Effector CD8-positive, alpha-beta T cell (primary cell): ENCODE measurements at regions not wholly inside any gene's neighbourhood (a gene's known extent, or its start where the extent isn't known, plus 50 kb on each side); places are given as distances from the start of the nearest gene placed in this dataset.
"Not testable (repeated sequence)": the region's sequence is repeated elsewhere in the genome, so short reads cannot be mapped to it uniquely, and the experiment has no call there.

Experiments
- DNase-seq: peaks from one replicate; lab custom pipeline; 2025; lab: John Stamatoyannopoulos, UW

DNA sequence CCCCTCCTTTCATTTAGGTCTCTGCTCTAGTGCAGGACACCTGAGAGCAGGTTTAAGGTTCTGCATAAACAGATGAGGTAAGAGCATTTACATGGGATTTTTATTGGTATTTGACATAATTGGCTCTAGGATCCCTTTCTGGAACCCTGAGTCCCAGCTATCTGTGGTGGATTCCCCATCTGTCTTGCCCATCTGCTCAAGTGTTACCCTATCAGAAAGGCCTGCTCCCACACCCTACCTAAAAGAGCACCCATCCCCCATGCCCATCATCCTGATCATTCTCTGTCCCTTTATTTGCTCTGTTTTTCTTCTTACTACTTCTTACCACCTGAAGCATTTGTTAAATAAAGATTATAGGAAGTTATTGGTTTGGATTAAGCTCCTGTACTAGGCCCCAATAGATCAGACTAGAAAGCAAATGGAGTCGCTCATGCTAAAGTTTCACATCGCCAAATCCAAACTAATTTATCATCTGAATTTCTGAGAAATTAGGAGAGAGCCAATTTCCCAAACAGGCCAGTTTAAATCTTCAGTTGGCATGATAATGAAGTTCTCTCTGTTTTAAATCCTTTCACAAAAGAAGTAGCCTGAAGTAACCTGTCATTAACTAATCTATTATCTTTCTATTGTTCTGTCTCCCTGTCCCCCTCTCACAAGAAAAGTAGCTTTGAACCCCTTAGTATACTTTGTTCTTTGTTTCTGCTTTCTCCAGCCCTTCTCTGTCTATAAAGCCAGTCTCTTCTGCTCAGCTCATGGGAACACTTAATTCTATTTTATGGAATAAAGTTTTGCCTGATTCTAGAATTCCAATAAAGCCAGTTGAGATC is 178.6 kb downstream of the ZNF674 start:
- DNase-seq: no peak

DNA sequence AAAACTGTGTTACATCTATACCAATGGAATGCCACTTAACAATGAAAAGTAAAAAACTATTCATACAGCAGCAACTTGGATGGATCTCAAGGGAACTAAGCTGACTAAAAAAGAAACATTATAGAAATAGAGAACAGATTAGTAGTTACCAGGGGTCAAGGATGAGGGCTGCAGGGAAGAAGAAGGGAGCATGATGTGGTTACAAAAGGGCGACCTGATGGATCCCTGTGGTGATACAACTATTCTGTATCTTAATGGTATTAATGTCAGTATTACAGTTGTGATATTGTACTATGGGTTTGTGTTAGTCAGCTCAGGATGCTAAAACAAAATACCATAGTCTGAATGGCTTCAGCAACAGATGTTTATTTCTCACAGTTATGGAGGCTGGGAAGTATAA is 190.7 kb downstream of the ZNF674 start:
- no peak for DNase-seq

DNA sequence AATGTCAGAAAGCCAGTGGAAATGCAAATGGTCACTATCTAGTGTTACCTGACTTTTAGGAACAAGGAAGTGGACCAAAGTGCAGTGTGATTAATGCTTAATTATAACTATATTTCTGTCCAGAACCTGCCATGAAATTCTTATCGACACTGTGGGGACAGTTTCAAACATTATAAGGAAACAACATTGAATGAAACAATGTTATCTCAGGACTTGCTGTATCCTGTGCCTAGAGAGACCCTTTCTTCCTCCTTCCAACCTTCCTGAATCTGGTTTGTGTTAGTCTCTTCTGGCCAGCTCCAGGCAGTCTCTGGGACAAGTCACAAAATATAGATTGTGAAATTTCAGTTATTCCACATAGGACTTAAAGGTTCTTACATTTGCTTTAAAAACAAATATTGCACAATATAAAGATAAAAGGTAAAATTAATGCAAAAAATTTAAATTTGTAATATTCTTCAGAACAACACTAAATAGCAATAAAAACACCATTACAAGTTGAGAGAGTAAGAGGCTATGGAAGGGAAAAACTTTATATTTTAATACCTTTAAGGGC is 203.4 kb downstream of the ZNF674 start:
- DNase-seq: no peak

DNA sequence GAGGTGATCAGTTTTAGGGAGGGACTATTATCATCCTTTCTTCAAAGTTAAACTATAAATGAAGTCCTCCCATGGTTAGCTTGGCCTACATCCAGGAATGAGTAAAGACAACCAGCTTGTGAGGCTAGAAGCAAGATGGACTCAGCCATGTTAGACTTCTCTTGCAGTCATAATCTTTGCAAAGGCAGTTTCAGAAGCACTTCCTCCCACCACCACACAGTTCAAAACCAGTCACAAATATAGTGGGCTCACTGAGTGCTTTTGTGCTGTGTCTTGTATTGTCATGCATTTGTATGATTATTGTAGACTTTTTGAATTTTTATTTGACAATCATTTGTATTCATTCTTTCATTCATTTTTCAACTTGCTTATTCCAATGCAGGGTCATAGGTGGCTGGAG is 204.5 kb downstream of the ZNF674 start:
- no peak for DNase-seq

DNA sequence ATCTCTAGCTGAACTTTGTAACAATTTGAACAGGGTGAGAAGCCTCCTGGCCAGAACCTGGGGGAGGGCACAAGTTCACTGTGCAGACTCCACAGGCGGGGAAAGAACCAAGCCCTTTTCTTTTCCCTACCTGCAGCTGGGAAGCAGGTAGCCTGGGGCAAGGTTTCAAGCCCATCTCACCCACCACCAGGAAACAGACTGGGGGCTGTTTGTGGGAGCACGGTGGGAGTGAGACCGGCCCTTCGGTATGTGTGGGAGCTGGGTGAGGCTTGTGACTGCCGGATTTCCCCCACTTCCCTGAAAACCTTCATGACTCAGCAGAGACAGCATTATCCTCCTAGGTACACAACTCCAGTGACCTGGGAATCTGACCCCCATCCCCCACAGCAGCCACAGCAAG is 211.7 kb downstream of the ZNF674 start:
- no peak for DNase-seq

DNA sequence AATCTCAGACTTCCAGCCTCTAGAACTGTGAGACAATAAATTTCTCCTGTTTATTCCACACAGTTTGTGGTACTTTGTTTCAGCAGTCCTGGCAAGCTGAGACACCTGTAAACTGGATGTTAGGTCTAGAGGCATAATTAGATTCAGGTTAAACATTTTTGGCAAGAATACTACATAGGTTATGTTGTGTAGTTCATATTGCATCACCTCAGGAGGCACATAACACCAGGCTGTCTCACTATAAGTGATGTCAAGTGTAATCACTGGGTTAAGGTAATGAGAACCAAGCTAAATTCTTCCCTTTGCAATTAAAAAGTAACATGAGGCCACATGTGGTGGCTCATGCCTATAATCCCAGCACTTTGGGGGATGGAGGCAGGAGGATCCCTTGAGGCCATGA is 214.2 kb downstream of the ZNF674 start:
- DNase-seq: no peak

DNA sequence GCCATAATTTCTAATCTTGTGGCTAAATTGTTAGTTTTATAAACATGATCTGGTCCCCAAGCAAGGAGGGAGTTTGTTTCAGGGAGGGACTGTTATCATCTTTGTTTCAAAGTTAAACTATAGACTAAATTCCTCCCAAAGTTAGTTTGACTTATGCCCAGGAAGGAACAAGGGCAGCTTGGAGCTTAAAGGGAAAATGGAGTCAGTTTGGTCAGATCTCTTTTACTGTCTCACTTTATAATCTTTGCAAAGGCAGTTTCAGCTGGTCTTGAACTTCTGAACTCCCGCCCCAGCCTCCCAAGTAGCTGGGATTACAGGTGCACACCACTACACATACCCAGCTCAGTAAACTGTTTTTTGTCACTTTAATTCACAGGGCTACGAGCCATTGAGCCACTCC is 214.7 kb downstream of the ZNF674 start:
- DNase-seq: no peak

DNA sequence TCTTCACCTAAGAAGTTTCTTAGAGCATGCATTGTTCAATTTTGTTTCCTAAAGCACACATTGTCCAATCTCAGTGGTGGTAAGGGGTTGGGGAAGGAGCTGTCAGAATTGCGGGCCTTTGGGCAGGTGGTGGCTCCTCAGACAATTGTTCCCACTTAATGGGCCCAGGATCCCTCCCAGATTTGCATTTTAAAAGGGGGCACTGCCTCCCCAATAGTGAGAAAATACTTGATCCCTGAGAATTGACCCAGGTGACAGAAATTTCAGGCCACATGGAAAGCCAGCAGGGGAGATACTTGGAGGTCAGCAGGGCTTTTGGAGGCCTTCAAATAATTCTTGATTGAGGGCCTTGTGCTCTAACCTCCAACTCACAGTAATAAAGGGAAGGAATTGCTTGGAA is 217.1 kb downstream of the ZNF674 start:
- DNase-seq: no peak

DNA sequence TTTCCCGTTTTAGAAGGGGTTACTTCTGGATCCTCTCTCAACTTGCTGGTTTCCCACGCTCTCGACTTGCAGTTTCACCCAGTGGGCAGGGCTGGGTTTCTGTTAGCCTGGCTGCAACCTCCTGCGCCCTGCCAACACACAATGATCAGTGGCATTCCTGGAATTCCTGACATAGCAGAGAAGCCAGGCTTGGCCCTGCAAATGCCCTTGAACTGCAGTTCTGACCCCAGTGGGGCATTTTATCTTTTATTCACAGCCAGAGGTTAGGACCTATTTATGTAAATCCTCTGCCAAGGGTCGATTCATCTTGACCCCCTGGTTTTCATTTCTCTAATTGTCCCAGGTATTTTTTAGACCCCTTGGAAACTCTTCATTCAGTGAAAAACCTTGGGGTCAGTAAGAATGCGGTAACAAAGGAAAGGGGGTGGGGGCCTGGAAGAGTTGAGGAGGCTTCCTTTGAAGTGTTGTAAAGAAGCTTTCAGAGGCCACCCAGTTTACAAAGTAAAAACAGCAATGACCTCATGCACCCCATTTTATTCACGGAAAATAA is 217.6 kb downstream of the ZNF674 start:
- DNase-seq: no peak

DNA sequence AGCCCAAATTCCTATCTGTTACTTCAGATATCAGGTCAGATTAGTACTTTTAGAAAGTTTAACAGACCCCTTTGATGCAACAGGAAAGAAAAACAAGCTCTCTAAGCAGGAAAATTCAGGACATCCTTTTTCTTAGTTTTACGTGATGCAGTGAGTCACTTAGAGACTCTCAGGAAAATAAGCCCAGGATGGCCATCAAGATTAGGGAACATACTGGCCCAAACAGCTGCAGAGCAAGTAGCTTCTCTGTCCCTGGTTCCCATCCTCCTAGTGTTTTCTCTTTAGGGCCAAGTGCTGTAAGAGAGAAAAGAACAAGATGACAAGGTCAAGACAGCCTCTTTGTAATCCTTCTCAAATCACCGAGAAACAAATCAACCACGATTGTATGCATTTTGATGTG is 219.1 kb downstream of the ZNF674 start:
- DNase-seq: no peak

DNA sequence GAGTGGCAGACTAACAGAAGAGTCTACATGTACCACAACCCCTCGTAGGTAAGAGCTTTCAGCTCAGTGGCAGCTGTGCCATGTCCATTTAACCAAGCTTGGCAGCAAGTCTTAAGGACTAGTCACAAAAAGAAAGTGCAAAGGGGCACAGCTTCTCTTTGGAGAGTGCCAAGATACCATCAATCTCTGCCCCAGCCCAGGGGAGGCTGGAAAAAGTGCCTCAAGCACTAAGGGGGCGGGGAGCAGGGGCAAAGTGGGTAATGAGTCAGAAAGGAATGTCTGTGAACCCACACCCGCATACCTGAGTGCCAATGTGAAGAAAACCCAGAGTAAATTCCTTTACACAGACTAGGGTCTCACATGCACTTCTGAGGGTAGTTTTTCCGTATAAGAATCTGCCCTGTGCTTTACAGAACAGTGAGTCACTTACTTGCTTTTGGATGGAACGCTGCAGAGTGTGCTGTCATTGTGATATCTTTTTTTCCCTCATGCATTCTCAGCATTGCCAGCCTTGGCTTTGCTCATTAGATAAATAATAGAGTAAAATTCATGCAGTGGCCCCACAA is 219.8 kb downstream of the ZNF674 start:
- no peak for DNase-seq

DNA sequence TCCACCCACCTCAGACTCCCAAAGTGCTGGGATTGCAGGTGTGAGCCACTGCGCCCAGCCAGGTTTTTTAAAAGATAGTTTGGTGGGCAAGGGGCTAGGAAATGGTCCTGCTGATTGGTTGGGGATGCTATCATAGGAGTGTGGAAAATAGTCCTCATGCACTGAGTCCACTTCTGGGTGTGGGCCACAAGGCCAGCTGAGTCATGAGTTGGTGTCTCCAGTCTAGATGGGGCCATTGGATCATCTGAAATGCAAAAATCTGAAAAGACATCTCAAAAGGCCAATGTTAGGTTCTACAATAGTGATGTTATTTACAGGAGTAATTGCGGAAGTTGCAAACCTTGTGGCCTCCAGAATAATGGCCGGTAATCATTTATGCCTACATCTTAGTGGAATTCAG is 221.1 kb downstream of the ZNF674 start:
- DNase-seq: no peak

DNA sequence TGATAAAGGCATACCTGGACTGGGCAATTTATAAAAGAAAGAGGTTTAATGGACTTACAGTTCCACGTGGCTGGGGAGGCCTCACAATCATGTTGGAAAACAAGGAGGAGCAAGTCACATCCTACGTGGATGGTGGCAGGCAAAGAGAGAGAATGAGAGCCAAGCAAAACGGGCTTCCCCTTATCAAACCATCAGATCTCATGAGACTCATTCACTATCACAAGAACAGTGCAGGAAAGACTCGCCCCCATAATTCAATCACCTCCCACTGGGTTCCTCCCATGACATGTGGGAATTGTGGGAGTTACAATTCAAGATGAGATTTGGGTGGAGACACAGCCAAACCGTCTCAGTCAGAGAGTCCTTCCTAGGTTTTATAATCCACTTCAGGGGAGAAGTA is 222.3 kb downstream of the ZNF674 start:
- not testable (repeated sequence) for DNase-seq

DNA sequence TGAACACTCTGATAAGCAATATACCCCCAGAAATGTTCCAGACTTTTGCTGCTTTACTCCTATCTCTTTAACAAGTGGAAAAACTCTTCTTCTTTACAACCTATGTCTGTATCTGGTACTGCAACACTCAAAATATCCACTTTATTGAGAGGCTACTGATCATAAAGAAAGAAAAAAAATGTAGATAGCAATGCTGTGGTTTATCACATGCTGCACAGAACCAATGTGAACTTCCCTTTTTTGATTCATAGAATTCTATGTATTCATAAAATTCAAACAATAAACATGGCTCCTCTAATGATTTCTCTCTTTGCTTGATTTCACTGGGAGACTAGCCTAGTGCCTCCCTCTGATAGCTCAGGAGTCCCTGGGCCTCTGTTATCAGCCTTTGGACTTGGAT is 223.5 kb downstream of the ZNF674 start:
- DNase-seq: no peak

DNA sequence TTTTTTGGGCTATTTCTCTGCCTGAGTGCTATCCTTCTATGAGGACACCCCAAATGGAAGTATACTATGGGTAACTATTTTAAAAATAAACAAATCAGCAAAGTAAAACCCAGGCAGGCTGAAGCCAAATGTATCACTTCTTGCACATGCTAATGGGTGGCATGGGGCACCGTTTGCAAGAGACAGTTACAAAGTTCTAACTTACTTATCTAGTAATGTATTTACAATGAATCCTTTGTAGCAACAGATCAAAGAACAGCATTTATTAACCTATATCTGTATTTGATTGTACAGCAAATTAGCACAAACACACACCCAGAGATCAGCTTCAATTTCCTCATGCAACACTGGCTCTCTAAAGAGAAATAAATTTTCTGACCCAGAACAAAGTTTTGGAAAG is 225.5 kb downstream of the ZNF674 start:
- DNase-seq: no peak

DNA sequence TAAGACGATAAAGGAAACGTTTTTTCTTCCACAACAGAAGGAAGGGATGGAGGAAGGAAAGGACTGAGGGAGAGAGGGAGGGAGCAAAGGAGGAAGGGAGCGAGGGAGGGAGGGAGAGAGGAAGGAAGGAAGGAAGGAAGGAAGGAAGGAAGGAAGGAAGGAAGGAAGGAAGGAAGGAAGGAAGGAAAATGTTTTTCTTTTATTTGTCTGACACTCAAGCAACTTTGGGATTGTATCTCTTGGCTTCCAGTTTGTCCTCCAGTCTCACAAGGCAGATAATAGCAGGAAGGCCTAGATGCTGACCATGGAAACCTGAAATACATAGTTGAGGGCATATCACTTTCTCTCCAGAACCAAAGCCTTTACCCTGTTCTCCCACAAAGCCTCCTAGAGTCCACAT is 226.7 kb downstream of the ZNF674 start:
- DNase-seq: no peak

DNA sequence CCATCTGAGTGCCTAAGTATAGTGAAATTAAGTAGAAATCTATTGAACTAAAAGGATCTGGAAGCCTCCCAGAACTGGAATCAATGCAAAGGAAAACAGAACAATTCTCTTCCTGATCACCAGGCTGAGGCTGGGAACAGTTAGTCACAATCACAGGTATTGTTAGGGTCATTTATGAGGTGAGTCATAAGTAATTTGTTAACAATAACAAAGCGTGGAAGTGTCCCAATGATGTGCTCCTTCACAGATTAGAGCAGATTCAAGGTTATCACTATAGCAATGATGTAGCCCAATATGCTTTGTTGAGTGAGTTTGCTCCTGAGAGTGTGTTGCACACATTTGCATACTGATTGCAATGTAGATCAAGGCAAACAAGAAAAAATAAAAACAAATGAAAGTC is 228.1 kb downstream of the ZNF674 start:
- DNase-seq: no peak

DNA sequence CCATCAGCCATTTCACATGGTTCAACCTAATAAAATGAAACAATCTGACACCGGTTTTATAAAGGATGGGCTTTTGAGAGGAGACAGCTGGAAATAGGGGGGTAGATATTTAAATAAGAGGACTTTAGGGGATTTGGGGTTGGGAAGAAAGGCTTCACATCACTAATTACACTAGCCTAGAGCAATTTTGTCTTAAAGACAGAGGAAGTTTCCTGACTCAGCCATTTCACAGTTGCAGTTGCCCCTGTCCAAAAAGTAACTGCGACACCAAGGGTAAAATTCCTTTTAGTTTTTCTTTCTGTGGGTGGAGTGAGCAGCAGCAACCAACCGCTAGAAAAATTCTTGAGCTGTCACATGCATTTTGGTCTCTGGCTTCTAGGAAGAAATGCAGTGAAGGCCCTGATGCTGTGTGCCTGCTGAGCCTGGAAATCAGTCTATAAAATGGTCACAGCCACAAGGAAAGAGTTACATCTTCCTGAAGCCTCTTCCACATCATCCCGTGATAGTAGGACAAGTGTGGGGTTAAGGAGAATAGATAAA is 233.6 kb downstream of the ZNF674 start:
- DNase-seq: no peak

DNA sequence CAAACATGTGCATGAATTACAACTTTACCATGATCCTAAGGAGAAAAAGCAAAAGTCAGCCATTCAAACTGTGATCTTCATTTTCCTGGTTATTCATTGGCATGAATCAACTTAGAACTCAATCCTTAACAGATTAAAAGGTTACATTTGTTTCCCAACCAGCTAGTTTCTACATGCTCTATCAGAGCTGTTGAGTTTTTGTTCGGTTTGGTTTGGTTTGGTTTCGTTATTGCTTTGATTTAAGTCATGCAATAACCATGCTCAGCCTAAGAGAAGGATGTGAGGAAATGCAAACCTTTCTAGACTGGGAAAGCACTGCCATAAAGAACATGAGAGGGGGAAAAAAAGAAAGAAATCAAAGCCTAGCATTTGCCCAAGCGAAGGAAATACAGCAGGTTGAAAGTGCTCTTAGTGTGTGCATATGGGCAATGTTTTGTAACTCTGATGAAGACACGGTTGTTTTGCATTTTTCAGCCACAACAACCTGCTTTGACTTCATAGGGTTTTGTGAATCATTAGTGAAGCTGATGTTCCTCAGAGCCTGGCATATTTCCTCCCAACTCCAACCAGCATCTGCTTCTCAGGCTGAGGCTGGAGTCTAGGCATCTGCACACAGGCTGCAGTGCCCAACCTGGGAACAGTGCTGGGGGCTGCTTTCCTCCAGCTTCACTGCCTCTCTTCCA is 234.3 kb downstream of the ZNF674 start:
- DNase-seq: no peak

DNA sequence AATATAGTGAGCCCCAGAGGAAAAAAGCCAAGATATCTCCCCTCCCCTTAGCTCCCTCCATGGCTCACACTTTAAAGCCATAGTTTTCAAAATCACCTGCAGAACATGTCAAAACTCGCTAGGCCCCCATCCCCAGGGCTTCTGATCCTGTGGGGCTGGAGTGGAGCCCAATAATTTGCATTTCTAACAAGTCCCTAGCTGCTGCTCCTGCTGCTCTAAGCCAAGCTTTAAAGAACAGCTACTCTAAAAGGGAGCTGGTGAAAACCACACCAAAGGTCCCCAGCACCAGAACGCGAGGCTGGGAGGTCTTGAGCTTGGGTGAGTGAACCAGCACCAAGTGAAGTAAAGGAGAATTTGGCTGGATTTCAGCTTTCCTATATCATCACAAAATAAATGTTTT is 237.1 kb downstream of the ZNF674 start:
- no peak for DNase-seq

DNA sequence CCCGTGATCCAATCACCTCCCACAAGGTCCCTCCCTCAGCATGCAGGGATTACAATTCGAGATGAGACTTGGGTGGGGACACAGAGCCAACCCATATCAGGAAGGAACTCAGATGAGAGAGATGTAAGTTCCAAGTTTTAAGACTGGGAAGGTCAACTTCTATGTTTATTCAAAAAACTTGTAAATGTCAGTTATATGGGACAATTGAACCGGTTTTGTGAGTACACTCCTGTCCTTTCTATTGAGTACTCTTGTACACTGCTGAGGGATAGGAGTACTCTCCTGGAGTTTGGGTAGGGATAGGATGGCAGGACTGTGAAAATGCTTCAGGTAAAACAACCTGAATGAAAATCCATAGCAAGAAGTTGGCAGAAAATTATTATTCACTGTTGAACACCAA is 239.1 kb downstream of the ZNF674 start:
- no peak for DNase-seq

DNA sequence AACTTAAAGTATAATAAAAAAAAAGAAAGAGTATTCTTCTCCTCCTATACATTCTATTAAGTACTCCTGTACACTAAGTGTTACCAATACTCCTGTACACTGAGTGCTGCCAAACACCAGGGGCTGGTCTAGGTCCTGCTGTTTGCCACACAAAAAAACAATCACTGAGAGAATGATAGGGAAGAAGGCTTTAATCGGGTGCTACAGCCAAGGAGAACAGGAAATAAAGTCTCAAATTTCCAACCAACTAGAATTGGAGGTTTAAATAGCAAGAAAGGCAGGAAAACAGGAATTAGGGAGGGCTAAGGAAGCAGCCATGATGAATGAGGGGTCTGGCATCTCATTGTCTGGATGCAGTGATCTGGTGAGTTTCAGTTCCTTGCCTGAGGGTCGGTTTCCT is 239.8 kb downstream of the ZNF674 start:
- no peak for DNase-seq
